ENCODE measurements at regions not wholly inside any gene's neighbourhood (a gene's known extent, or its start where the extent isn't known, plus 50 kb on each side); places are given as distances from the start of the nearest gene placed in this dataset.
"Not testable (repeated sequence)": the region's sequence is repeated elsewhere in the genome, so short reads cannot be mapped to it uniquely, and the experiment has no call there.

DNA sequence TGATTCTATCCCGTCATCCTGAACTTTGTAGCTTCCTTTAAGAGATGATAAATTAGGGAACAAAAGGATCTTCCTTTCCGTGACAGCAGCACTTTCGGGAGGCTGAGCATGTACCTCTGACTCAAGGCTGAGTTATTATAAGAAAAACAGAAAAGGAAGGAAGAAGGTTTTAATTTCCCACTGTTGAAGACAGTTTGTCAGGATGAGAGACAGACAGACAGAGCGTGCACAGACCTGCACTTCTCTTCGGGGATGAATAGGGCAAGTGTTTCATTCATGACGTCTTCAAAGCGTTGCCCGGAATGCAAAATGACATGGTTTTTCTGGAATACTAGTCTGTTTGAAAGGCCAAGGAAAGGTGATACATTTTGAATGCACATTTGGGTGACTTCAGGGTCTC, 405.3 kb upstream of the FAT1 start:
- no peak for DNase-seq (ENCODE audit: low spot score)

- not testable (repeated sequence) for DNase-seq (ENCODE audit: low spot score)
Observed at GRCh38 chr4:187131826-187132225, 408.2 kb upstream of the FAT1 start.

DNA sequence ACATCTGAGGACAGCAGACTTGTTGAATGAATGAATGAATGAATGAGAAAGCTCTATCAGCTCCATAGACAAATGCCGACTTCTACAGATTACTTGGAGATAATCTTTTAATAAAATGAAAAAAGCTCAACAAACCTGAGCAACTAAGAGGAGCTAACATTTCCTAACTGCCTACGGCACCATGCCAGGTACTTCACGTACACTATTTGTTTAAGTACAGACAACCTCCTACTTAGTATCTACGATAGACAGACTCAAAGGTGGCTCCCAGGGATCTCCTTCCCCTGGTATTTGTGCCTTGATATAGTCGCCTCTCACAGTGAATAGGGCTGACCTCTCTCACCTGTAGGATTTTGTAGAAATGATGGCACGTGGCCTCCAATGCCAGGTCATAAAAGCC, 412.2 kb upstream of the FAT1 start:
- no peak for DNase-seq (ENCODE audit: low spot score)

GRCh38 chr4:187139141-187139540, 415.5 kb upstream of the FAT1 start:
- DNase-seq (ENCODE audit: low spot score), result no peak

- no peak for DNase-seq (ENCODE audit: low spot score)
Observed at GRCh38 chr4:187141101-187141500, 417.4 kb upstream of the FAT1 start.

DNA sequence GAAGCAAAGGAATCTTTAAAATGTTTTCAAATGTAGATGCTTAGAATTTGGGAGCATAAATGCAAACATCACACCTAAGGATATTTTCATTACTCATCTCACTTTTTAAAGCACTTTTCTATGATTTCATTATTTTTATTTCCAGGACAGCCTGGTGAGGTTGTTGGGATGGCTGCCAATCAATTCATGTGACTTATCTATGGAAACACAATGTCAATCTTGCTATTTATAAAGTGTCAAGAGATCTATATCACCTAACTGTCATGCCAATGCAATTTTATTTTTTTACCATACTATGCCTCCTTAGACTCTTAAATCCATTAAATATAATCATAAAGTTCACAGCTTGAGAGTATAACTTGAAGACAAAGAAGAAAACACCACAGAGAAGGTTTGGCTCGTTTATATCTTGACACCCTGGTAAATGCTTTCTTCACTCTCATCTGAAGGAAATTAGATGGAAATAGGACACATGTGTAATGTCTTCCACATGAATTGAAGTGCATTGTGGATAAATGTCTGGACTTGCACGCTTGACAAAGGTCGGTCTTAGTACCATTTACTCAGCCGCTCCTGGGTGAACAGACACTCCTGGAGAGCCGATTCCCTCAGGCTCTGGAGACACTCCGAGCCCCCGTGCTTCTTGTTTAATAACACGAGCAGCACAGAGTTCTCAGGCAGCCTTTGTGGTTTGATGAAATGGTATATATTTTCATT, 425.7 kb upstream of the FAT1 start:
- no peak for DNase-seq (ENCODE audit: low spot score)

DNA sequence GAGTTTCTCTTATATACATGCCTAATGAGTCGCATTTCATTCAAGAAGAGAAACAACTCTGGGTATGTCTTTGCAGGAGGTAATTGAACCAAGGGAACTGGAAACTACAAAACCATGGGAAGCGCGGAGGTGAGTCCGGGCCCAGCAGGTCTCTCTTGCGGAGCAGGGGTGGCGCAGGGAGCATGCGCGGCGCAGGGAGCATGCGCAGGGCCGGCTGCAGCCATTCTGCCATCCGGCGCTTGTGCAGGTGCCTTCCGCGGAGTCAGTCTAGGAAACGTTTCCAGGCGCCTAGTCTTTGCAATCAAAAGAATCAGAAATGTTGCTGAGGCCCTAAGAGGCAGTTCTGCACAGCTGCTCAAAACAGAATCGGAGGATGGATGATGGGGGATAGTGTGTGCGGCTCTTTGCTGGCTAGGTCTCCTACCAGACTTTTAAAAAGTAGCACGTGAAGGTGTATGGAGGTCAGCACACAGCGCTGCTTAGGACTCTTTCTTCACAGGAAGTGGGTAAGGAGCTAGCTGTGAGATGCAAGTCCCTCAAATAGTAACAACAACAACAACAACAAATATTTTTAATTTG, 433.8 kb upstream of the FAT1 start:
- no peak for DNase-seq (ENCODE audit: low spot score)

GRCh38 chr4:187158003-187158402, 434.3 kb upstream of the FAT1 start:
- no peak for DNase-seq (ENCODE audit: low spot score)

DNA sequence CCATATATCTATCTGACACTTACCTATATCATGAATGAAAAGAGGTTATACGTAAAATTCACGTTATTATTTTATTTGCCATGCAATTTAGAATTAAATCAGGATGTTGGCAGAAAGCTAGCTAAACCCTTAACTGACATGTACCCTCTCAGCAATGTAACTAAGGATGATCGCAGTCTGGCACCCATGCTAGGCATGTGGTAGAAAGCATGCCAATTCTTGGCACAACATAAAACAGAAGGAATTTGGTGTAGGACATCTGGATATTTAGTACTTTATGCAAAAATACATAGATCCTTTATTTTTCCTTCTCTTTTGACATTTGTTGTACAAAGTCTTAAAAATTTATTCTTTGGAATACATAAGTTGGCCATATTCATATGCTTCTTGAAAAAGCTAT, 436.8 kb upstream of the FAT1 start:
- no peak for DNase-seq (ENCODE audit: low spot score)

- no peak for DNase-seq (ENCODE audit: low spot score)
Observed at GRCh38 chr4:187166886-187167512, 443.3 kb upstream of the FAT1 start.

GRCh38 chr4:187171706-187172339, 448.2 kb upstream of the FAT1 start:
- DNase-seq (ENCODE audit: low spot score), result no peak

DNA sequence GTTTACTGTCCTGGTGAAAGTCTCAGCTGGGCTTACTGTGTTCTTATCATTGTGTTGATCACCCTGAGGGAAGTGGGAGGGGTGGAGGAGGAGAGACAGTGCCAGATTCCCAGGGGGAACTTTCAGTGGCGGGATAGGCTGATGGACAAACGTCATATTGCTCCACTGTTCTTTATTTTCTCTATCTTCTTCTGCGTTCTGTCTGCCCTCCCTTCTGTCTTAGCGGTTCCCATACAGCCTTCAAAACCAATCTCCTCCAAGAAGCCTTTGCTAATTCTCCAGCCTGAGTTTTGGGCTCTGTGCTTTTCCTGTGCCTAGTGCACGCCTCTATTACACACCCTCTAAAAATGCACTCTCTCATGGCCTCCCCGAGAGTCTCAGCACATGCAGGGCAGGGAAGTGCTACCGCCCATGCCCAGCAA, 448.7 kb upstream of the FAT1 start:
- DNase-seq (ENCODE audit: low spot score), result no peak

- no peak for DNase-seq (ENCODE audit: low spot score)
Observed at GRCh38 chr4:187174749-187175148, 451.1 kb upstream of the FAT1 start.

- no peak for DNase-seq (ENCODE audit: low spot score)
Observed at GRCh38 chr4:187175197-187175596, 451.5 kb upstream of the FAT1 start.

DNA sequence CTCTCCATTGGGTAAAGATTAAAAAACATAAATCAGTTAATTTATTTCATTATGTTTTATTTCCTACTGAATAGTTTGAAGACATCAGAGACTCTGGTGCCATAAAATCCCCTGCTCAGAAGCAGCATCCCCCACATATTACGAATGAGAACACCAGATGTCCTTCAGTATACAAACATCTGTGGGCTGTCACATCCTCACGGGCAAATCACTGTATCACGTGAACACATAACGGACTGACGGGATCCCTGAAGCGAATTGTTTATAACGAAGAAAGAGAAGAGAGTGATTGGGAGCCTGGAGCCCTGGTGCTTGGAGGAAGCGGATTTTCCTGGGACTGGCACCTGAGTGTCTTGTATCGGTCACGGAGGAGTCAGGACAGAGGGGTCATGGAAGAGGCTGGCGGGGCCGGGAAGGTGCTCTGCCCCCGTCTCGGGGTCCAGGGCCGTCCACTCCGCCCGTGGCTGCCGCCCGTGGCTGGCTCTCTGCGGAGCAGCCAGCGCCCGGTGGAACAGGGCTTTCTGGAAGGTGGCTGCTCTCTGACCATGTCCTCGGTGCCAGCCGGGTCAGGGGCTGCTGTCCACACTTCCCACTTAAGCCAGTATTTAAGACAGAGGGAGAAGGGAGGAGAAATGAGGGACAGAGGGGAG, 452.7 kb upstream of the FAT1 start:
- no peak for DNase-seq (ENCODE audit: low spot score)

GRCh38 chr4:187178084-187178483, 454.4 kb upstream of the FAT1 start:
- no peak for DNase-seq (ENCODE audit: low spot score)

DNA sequence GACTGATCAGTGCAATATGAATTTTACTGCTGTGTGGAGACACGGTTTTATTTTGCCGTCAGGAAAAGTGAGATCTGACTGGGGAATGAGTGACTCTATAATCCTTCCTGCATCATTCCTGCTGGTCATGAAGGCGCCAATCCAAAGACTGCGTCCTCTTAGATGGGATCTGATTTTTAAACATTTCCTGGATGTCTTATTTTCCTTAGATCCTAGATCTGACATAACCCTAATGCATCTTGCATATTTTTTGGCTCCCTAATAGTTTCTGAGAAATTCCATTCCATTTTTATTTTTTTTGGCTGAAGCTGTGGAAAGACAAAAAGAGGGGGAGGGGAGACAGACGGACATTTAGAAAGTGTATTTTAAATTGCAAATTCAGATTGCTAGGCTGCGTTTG, 454.9 kb upstream of the FAT1 start:
- no peak for DNase-seq (ENCODE audit: low spot score)

DNA sequence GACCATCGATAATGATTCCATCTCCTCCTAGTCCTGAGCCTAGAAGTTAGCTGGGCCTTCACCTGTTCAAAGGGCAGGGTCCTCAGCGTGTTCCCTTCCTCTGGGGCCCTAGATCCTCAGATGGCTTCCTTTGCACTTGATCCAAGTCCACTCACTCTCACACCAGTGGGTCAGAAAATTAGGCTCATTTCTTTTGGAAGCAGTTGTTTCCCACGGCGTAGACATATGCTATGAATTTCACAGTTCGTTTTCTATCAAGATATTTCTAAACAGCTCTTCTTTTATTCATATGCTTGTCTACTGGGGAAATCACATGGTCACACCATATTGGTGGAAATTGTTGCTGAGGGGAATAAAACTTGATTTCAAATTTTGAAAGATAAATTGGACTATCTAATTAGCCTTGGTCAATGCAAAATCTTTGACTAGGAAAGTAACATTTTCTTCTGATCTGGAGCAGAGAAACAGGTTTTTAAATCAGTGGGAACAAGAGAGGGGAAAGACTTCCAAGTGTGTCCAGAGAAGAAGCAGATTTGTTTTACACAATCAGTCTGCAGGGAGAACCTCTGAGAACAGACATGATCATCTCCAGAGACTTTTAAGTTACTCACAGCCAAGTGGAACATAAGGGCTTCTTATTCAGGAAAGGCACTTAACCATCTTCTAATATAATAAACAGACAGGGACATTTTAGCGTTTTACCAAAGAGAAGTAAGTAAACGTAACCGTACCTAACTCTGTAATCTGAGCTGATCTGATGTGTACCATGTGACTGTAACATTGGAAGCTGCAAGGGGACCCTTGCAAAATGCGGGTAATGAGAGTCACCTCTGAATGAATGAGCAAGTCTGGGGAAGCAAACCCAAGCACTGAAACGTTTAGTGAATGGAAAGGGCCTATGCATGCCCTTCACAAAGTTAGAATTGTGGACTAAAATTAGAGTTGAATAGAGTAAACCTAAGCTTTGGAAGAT, 455.7 kb upstream of the FAT1 start:
- no peak for DNase-seq (ENCODE audit: low spot score)

GRCh38 chr4:187181054-187181453, 457.4 kb upstream of the FAT1 start:
- DNase-seq (ENCODE audit: low spot score), result no peak

DNA sequence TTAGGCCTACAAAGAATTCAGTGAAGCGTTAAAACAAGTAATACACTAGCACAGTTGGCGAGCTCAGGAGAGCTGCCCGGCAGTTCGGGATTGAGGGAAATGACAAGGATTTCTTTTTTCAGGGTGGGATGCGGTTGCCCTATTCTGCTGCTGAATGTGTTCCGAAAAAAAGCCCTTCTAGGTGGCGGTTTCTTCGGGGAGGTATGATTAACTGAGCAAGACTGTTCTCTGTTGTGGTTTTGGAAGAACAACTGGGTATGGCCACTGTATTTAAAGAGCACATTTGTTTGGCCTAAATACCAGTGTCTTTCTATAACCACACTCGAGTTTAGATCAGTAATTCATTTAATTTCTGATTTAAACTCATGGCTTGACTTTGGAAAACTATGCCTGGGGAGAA, 459.7 kb upstream of the FAT1 start:
- DNase-seq (ENCODE audit: low spot score), result no peak

GRCh38 chr4:187183826-187184225, 460.2 kb upstream of the FAT1 start:
- no peak for DNase-seq (ENCODE audit: low spot score)

All from germinal center (tissue), 1 donor.